Activated T-cell treated with anti-CD3 and anti-CD28 coated beads, Interleukin-2, amount 50 U/mL, for 4 hours (primary cell): ENCODE measurements at regions not wholly inside any gene's neighbourhood (a gene's known extent, or its start where the extent isn't known, plus 50 kb on each side); places are given as distances from the start of the nearest gene placed in this dataset.

Experiments
- ATAC-seq, 2 donors: fragments of 200-7000 bp; cut with Tn5 transposase; one replicate each; pipeline ENCODE4 v1.10.0; 2021
- DNase-seq: peaks from one replicate; pipeline ENCODE4 v3.0.0-alpha.2; 2020
- H3K27me3 Mint-ChIP-seq: one replicate; pipeline ENCODE4 v1.8.0; 2021; ENCODE audit warnings: low read depth, mixed read lengths
- H3K36me3 Mint-ChIP-seq: one replicate; pipeline ENCODE4 v1.8.0; 2022; ENCODE audit warnings: mixed read lengths; ENCODE audit not compliant: insufficient read depth
- H3K4me1 Mint-ChIP-seq: one replicate; pipeline ENCODE4 v1.8.0; 2021; ENCODE audit warnings: low read depth, mixed read lengths
- H3K4me3 Mint-ChIP-seq: one replicate; pipeline ENCODE4 v1.8.0; 2021; ENCODE audit warnings: mild to moderate bottlenecking, moderate library complexity, mixed read lengths
- H3K9me3 Mint-ChIP-seq: one replicate; pipeline ENCODE4 v1.8.0; 2021; ENCODE audit warnings: mixed read lengths

DNA sequence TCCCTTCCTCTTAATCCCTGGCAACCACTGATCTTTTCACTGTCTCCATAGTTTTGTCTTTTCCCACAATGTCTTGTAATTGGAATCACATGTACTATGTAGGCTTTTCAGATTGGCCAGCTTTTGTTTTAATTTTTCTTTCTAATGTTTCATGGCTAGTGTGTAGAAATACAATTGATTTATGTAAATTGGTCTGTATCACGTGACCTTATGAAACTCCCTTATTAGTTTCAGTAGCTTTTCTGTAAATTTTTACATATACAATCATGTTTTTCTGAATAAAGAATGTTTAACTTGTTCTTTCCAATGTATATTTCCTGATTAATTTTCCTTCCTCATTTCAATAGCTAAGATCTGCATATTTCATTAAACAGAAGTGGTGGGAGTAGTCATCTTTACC, 319.3 kb downstream of the MDFIC start:
- Mint-ChIP-seq H3K36me3 (no peaks in the 10 kb centered on the region), H3K4me3 (no peak overlapping the region), H3K27me3 (no peaks in the 10 kb centered on the region), H3K4me1 (no peaks in the 10 kb centered on the region), H3K9me3 (peaks cover 8% of the 10 kb centered on the region)
- DNase-seq (no peak), ATAC-seq (no peak)

DNA sequence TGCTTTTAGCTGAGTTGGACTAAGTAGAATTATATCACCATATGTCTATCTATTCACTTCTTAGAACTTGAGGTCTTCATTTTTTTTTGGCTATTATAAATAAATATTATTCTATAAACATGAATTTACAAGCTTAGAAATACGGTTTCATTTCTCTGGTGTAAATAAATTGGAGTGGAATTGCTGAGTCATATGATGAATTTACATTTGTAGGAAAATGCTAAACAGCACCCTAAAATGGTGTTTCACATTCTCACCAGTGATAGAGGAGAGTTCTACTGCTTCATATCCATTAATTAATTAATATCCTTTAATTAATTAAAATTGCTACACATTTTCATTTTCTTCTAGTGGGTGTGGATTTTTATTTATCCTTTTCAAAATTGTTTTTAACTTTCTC, 318.3 kb downstream of the MDFIC start:
- Mint-ChIP-seq H3K27me3 (no peaks in the 10 kb centered on the region), H3K4me1 (no peaks in the 10 kb centered on the region), H3K4me3 (no peak overlapping the region), H3K36me3 (no peaks in the 10 kb centered on the region), H3K9me3 (peaks cover 5% of the 10 kb centered on the region)
- DNase-seq (no peak), ATAC-seq (no peak)

DNA sequence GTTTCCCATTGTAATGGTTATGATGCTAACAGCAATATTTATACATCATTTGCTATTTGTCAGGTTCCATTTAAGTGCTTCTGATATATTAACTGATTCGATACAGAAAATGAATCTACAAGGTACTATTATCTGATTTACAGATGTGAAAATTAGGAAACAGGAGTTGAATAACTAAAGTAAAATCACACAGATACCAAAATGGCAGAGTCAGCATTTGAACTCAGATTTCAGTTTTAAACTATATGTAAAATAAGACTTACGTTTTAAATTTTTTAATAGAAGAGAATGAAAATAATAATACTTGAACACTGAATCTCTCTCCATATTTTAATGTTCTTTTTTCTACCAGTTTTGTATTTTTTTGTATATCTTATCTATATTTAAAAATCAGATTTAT, 313.2 kb downstream of the MDFIC start:
- H3K4me3 Mint-ChIP-seq = no peak overlapping the region
- H3K27me3 Mint-ChIP-seq = no peaks in the 10 kb centered on the region
- peaks cover 10% of the 10 kb centered on the region for H3K4me1 Mint-ChIP-seq
- no peak for ATAC-seq
- no peaks in the 10 kb centered on the region for H3K36me3 Mint-ChIP-seq
- no peak for DNase-seq
- peaks cover 9% of the 10 kb centered on the region for H3K9me3 Mint-ChIP-seq

DNA sequence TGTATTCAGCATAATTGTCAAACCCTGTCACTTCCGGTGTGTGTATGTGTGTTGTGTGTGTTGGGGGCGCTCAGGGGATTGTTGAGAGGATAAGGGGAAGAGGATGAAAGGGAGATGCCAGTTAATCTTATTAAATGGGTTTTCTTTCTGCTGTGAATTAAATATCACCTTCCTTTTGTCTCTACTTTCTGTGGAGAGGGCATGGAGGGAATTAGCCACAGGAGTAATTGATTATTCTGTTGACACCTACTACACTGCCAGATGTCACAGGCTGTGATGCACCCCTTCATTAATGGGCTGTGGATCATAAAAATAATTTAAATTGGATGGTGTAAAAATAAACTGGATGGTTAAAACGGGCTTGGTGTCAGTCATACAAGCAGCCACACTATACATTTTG, 311.9 kb downstream of the MDFIC start:
- H3K27me3 Mint-ChIP-seq = no peaks in the 10 kb centered on the region
- no peak for DNase-seq
- no peaks in the 10 kb centered on the region for H3K36me3 Mint-ChIP-seq
- H3K9me3 Mint-ChIP-seq = peaks cover 9% of the 10 kb centered on the region
- ATAC-seq = no peak
- peaks cover 22% of the 10 kb centered on the region for H3K4me1 Mint-ChIP-seq
- no peak overlapping the region for H3K4me3 Mint-ChIP-seq

DNA sequence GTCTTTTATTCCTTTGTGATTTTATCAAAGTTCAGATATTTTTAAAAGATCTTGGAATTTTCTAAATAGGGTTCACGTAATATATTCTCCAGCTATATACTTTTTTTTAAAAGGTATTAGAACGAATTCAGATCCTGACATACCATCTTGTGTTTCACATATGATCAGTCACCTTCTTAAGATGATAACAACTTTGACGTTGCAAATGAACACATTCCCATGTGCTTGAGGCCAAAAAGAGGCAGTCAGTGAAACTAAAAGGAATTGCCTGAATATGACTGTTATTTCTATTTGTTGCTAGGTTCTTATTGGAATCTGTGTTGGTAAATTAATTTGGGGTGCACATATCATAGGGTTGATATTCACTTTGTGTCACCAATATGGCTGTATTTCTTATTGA, 310.1 kb downstream of the MDFIC start:
- H3K9me3 Mint-ChIP-seq = peaks cover 9% of the 10 kb centered on the region
- H3K4me3 Mint-ChIP-seq = no peak overlapping the region
- peaks cover 26% of the 10 kb centered on the region for H3K4me1 Mint-ChIP-seq

DNA sequence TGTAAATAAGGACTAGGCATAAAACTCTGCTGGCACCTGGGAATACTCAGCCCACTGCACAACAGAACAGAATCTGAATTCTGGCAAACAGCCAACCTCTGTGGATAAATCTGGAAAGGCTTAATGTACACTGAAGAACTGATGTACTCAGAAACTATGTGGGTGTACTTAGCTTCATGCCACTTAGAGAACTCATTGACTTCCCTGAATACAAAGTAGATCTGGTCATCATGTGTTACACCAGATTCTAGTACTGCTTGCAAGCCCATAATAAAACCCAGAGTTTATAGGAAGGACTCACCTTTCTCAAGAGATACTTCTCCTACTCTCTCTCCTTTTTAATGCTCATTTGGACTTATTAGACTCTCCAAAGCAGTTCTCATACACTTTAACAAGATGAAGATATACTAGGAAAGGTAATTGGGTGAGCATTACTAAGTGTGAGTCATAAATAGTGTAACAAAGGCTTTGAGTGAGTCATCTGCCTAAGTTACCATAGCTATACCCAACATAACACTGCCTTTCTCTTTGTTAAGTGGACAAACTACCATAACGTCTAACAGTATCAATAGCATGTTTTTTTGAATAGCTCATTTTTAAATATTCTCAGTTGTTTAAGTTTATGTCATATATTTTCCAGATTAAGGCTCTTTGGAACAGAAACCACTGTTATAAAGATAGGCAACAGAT, 309.1 kb downstream of the MDFIC start:
- no peak overlapping the region for H3K4me3 Mint-ChIP-seq
- peaks cover 9% of the 10 kb centered on the region for H3K9me3 Mint-ChIP-seq
- ATAC-seq (peak; percentile 94 to 97), DNase-seq (no peak)
- H3K4me1 Mint-ChIP-seq = peaks cover 26% of the 10 kb centered on the region
- H3K27me3 Mint-ChIP-seq = no peaks in the 10 kb centered on the region
- no peaks in the 10 kb centered on the region for H3K36me3 Mint-ChIP-seq

More for the DNA sequence above, 310.1 kb downstream of the MDFIC start:
- ATAC-seq (no peak), DNase-seq (no peak)
- no peaks in the 10 kb centered on the region for H3K27me3 Mint-ChIP-seq
- H3K36me3 Mint-ChIP-seq = no peaks in the 10 kb centered on the region

DNA sequence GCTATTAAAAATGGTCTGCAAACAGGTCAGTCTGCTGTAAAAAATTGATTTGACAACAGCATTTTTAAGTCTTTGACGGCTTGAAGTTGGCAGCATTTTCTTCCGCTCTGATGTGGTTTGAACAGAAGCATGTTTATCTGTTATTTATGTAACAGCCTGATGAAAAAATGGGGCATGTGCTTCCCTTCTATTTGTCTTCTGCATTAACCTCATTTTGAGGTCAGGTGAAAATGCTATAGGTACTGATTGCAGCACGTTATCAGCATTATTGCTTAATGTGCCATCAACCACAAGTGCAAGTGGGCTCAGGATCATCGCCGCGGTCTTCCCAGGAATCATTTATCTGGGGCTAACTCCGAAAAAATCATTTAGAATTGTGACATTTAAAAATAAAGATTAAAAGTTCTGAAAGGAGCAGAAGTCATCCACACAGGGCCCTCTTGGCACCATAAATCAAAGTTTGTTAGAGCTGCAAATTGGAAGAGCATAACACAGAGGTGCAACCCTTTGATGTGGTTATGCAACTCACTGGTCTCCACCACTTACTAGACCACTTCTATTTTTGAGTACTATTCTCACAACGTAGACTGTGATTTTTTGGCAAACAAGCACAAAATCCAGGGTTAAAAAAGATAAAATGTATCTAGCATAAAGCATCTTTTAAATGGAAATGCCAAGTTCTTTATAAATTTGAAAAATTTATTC, 307.7 kb downstream of the MDFIC start:
- Mint-ChIP-seq H3K36me3 (no peaks in the 10 kb centered on the region), H3K9me3 (no peaks in the 10 kb centered on the region), H3K4me3 (no peak overlapping the region), H3K4me1 (peaks cover 26% of the 10 kb centered on the region), H3K27me3 (no peaks in the 10 kb centered on the region)
- ATAC-seq (no peak), DNase-seq (no peak)

DNA sequence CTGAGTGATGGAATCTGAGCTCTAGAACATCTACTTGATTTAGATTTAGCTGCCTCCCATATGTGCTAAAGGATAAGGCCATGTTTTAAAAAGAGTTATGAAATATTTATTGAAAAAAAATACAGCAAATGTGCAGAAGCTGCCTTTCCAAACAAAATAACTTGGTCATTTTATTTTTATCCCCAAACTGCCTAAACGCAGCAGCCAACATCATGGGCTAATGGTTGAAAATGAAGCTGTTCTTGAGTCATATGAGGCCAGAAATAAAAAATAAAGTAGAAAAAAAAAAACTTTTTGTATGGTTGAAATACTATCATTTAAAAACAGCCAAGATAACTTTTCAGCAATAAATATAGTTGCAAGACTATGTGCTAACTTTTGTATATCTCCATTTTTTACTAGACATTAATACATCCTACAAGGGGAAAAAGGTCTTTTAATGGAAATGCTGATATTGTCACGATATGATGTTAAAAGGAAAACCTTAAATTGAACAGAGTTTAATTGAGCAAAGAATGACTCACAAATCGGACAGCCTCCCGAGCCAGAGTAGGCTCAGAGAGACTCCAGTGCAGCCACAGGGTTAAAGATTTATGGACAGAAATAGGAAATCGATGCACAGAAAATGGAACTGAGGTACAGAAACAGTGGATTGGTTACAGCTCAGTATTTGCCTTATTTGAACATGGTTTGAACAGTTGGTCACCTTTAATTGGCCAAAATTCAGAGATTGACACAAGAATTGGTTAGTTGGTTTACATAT, 305.8 kb downstream of the MDFIC start:
- H3K36me3 Mint-ChIP-seq = no peaks in the 10 kb centered on the region
- peaks cover 26% of the 10 kb centered on the region for H3K4me1 Mint-ChIP-seq
- ATAC-seq (no peak), DNase-seq (no peak)
- H3K27me3 Mint-ChIP-seq = no peaks in the 10 kb centered on the region
- H3K4me3 Mint-ChIP-seq = no peak overlapping the region
- no peaks in the 10 kb centered on the region for H3K9me3 Mint-ChIP-seq

DNA sequence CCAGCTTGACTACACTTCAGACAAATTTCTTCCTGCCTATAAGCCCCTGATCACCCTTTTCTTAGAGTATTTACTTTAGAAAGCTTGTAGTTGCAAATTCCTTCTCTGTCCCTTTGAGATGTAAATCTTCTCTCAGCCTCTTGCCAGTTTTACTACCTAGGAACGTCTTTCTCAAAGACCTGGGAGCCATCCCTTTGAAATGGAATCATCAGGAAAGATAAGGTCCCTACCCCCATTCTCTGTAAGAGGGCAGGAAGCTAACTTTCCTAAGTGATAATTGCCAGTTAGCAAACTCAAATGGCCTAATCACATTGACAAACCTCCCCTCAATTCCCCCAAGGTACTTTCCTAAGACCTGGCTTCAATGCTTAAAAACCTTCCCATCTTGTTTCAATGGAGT, 304.5 kb downstream of the MDFIC start:
- no peak for DNase-seq
- no peaks in the 10 kb centered on the region for H3K9me3 Mint-ChIP-seq
- H3K27me3 Mint-ChIP-seq = no peaks in the 10 kb centered on the region
- no peaks in the 10 kb centered on the region for H3K36me3 Mint-ChIP-seq
- no peak overlapping the region for H3K4me3 Mint-ChIP-seq
- no peak for ATAC-seq
- peaks cover 26% of the 10 kb centered on the region for H3K4me1 Mint-ChIP-seq

DNA sequence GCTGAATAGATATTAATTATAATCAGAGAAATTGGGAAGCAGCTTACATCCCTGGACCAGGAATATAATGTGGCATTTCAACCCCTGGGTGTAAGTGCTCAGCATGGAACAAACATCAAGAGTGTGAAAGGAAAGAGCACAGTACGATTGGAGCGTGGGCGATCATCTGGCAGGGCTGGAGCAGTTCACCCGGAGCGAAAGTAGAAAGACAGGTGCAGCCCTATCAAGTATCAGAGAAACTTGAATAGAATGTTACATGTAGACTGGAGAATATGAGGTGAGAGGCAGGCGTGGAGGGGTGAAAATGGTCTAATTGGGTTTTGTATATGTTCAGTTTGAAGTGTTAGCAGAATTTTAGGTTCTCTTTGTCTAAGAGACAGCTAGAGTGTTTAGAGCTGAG, 303.0 kb downstream of the MDFIC start:
- no peaks in the 10 kb centered on the region for H3K36me3 Mint-ChIP-seq
- no peak for DNase-seq
- no peaks in the 10 kb centered on the region for H3K27me3 Mint-ChIP-seq
- H3K4me3 Mint-ChIP-seq = no peak overlapping the region
- peaks cover 15% of the 10 kb centered on the region for H3K4me1 Mint-ChIP-seq
- H3K9me3 Mint-ChIP-seq = no peaks in the 10 kb centered on the region
- ATAC-seq = no peak

DNA sequence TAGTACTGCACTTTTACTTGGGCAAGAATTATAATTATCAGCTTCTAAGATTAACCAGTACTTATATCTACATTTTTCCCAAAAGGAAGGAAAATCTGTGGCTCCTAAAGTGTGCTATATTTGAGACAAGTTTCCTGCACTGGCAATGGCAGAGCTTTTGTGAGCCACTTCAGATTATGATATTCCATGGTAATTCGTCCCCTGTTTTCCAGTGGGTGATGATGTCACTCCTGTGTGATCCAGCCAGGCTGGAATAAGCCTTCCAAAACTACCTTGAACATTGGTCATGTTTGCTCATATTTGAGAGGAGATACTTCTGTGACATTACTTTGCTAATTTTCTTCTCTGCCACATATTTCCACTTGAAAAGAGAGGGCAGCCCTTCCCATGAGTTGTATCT, 302.1 kb downstream of the MDFIC start:
- Mint-ChIP-seq H3K4me1 (peaks cover 6% of the 10 kb centered on the region), H3K4me3 (no peak overlapping the region), H3K36me3 (no peaks in the 10 kb centered on the region), H3K9me3 (no peaks in the 10 kb centered on the region), H3K27me3 (no peaks in the 10 kb centered on the region)
- DNase-seq (no peak), ATAC-seq (no peak)

DNA sequence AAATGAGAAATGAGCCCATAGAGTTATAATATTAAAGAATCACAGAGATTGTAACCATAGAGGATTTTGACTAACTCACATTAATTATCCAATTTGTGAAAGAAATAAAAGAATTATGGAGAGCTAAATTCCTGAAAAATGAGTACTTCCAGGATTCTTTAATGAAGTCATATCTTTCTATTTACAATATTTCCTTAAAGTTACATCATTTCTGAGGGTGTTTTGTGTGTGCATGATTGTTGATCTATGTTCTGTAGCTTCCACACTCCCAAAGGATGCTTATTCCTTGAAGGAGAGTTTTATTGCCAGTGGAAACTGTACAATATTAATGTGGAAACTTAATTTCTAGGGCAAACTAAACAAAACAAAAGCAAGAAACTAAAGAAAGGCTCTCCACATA, 299.6 kb downstream of the MDFIC start:
- no peaks in the 10 kb centered on the region for H3K9me3 Mint-ChIP-seq
- no peaks in the 10 kb centered on the region for H3K36me3 Mint-ChIP-seq
- no peaks in the 10 kb centered on the region for H3K27me3 Mint-ChIP-seq
- no peak overlapping the region for H3K4me3 Mint-ChIP-seq
- DNase-seq = no peak
- ATAC-seq = no peak
- H3K4me1 Mint-ChIP-seq = peaks cover 9% of the 10 kb centered on the region

DNA sequence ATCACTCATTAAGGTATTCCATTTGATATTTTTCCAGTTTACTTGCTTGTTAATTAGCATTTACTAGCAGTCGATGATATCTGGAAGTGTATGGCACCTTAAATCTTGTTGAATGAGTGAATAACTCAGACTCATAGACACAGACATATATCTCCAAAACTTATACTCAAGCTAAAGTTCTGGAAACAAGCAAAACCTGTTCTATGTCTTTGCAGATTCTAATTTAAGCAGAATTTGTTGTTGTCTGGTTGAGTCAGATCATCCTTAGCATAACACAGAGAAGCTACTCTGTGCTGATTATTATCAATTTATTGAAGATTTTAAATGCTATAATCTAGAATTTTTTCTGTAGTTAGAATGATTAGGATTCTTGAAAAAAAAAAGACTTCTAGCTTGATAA, 296.2 kb downstream of the MDFIC start:
- no peaks in the 10 kb centered on the region for H3K36me3 Mint-ChIP-seq

DNA sequence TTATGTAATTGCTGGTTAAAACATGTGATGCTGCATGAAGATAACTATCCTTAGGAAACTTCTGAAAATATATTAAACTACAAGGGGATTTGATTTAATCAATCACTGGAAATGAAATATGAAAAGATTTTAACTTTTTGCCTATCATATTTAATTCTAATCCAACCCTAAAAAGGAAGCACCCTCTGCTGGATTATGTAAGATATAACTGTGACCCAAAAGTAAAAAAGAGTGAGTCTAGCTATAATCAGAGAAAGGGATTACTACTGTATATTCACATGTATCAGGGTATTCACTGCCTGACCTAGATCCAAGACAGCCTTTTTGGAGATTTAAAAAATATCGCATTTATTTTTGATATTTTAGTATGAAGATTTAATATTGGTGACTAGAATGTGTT, 295.5 kb downstream of the MDFIC start:
- Mint-ChIP-seq H3K27me3 (no peaks in the 10 kb centered on the region), H3K4me3 (no peak overlapping the region), H3K36me3 (no peaks in the 10 kb centered on the region), H3K9me3 (no peaks in the 10 kb centered on the region), H3K4me1 (peaks cover 11% of the 10 kb centered on the region)
- DNase-seq (no peak), ATAC-seq (no peak)

More for the DNA sequence above, 296.2 kb downstream of the MDFIC start:
- DNase-seq (no peak), ATAC-seq (no peak)
- Mint-ChIP-seq H3K27me3 (no peaks in the 10 kb centered on the region), H3K4me1 (peaks cover 11% of the 10 kb centered on the region), H3K4me3 (no peak overlapping the region), H3K9me3 (no peaks in the 10 kb centered on the region)

DNA sequence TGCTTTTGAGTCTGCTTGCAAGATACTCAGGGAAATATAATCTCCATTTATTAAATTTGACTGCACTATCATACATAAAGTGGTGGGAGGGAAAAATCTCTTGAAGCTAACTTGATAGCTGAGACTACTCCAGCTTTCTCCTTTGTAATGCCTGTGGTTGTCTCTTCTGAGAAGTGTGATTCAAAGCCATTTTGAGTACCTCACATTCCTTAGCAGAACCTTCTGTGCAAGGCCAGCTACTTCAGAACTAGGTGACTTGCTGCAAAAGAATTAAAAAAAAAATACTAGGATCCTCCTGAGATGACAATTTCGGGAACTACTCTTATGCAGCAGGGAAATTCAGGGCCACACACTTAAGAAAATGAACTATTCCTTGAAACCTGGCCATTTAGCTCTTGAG, 294.8 kb downstream of the MDFIC start:
- no peak for ATAC-seq
- no peaks in the 10 kb centered on the region for H3K9me3 Mint-ChIP-seq
- peaks cover 11% of the 10 kb centered on the region for H3K4me1 Mint-ChIP-seq
- H3K27me3 Mint-ChIP-seq = no peaks in the 10 kb centered on the region
- no peaks in the 10 kb centered on the region for H3K36me3 Mint-ChIP-seq
- no peak overlapping the region for H3K4me3 Mint-ChIP-seq
- DNase-seq = no peak
